ENCODE measurements at regions not wholly inside any gene's neighbourhood (a gene's known extent, or its start where the extent isn't known, plus 50 kb on each side); places are given as distances from the start of the nearest gene placed in this dataset.
A peak's percentile ranks its signal among the peaks of the same experiment; 100 is the strongest.

- H3K27me3 ChIP-seq: no peaks in the 10 kb centered on the region
- no peak overlapping the region for H3K27ac ChIP-seq
- no peaks in the 10 kb centered on the region for H3K4me1 ChIP-seq
- intact Hi-C loops (cut with DNase I; ENCODE audit: low total_unique reads): no loop called here
- TF ChIP-seq POLR2A (IDR thresholded peaks at IDR 0.05) (no peak), POLR2AphosphoS5 (IDR thresholded peaks at IDR 0.05) (no peak)
- TF ChIP-seq, protein P1, sequence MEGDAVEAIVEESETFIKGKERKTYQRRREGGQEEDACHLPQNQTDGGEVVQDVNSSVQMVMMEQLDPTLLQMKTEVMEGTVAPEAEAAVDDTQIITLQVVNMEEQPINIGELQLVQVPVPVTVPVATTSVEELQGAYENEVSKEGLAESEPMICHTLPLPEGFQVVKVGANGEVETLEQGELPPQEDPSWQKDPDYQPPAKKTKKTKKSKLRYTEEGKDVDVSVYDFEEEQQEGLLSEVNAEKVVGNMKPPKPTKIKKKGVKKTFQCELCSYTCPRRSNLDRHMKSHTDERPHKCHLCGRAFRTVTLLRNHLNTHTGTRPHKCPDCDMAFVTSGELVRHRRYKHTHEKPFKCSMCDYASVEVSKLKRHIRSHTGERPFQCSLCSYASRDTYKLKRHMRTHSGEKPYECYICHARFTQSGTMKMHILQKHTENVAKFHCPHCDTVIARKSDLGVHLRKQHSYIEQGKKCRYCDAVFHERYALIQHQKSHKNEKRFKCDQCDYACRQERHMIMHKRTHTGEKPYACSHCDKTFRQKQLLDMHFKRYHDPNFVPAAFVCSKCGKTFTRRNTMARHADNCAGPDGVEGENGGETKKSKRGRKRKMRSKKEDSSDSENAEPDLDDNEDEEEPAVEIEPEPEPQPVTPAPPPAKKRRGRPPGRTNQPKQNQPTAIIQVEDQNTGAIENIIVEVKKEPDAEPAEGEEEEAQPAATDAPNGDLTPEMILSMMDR (IDR thresholded peaks at IDR 0.05): no peak
- no peaks in the 10 kb centered on the region for H3K36me3 ChIP-seq
- H3K9me3 ChIP-seq: no peaks in the 10 kb centered on the region
- DNase-seq (ENCODE audit: low spot score in 2 of 2): no peak
- no peak overlapping the region for H3K4me3 ChIP-seq
These were observed 818.7 kb downstream of the BCL11A start for GRCh38 chr2:59734743-59735142.

- intact Hi-C loops (cut with DNase I; ENCODE audit: low total_unique reads): no loop called here
- Histone ChIP-seq H3K36me3 (no peaks in the 10 kb centered on the region), H3K27ac (no peak overlapping the region), H3K27me3 (no peaks in the 10 kb centered on the region), H3K4me3 (no peak overlapping the region), H3K4me1 (no peaks in the 10 kb centered on the region), H3K9me3 (no peaks in the 10 kb centered on the region)
- TF ChIP-seq, protein P1 (IDR thresholded peaks at IDR 0.05): no peak
- TF ChIP-seq POLR2AphosphoS5 (IDR thresholded peaks at IDR 0.05): no peak
- TF ChIP-seq POLR2A (IDR thresholded peaks at IDR 0.05): no peak
- no peak for DNase-seq (ENCODE audit: low spot score in 2 of 2)
These were observed 819.5 kb downstream of the BCL11A start for GRCh38 chr2:59733970-59734369.

GRCh38 chr2:59733567-59733930, 819.9 kb downstream of the BCL11A start:
- Histone ChIP-seq H3K36me3 (no peaks in the 10 kb centered on the region), H3K9me3 (no peaks in the 10 kb centered on the region), H3K4me1 (no peaks in the 10 kb centered on the region), H3K27ac (peak overlapping the region; percentile 34 to 39), H3K27me3 (no peaks in the 10 kb centered on the region), H3K4me3 (peak overlapping the region in 1 of 3 donors; percentile 12)
- no peak for TF ChIP-seq POLR2AphosphoS5 (IDR thresholded peaks at IDR 0.05)
- TF ChIP-seq POLR2A (IDR thresholded peaks at IDR 0.05): no peak
- TF ChIP-seq, protein P1 (IDR thresholded peaks at IDR 0.05): no peak
- DNase-seq (ENCODE audit: low spot score in 2 of 2): no peak
- intact Hi-C loops (cut with DNase I; ENCODE audit: low total_unique reads): no loop called here

DNA sequence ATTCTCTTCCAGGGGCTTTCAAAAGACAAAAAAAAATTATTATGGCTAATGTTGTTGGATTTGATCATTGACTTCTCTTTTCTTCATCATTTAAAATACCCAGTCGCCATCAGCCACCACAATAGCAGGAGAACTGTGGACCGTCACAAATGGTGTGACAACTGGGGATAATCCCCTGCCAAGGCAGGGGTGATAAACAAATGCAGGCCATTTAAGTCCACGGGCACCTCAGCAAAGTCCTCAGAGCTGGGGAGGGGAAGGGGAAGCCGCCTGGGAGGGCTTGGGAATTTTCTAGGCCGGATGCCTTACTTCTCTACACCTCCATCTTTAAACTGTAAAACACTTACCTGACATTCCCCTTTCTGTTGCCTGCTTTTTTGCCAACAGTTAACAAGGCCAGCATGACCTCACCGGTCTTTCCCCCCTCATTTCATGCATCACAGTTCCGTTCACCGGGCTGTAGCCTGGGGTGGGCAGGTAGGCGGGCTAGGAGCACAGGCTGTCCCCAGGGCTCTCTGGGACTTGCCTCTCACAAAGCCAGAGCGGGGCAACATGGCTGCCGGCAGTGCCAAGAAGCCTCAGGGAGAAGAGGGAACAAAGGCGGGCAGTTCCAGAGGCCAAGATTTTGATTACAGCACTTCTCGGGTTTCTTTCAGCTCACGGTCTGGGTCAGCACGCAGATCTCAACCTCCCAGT, 820.4 kb downstream of the BCL11A start:
- Histone ChIP-seq H3K9me3 (no peaks in the 10 kb centered on the region), H3K27me3 (no peaks in the 10 kb centered on the region), H3K27ac (peak overlapping the region; percentile 34 to 39), H3K4me3 (peak overlapping the region in 1 of 3 donors; percentile 12), H3K36me3 (no peaks in the 10 kb centered on the region), H3K4me1 (no peaks in the 10 kb centered on the region)
- intact Hi-C loops (cut with DNase I; ENCODE audit: low total_unique reads): no loop called here
- no peak for DNase-seq (ENCODE audit: low spot score in 2 of 2)
- no peak for TF ChIP-seq POLR2A (IDR thresholded peaks at IDR 0.05)
- TF ChIP-seq POLR2AphosphoS5 (IDR thresholded peaks at IDR 0.05): no peak
- TF ChIP-seq, protein P1 (IDR thresholded peaks at IDR 0.05): no peak

DNA sequence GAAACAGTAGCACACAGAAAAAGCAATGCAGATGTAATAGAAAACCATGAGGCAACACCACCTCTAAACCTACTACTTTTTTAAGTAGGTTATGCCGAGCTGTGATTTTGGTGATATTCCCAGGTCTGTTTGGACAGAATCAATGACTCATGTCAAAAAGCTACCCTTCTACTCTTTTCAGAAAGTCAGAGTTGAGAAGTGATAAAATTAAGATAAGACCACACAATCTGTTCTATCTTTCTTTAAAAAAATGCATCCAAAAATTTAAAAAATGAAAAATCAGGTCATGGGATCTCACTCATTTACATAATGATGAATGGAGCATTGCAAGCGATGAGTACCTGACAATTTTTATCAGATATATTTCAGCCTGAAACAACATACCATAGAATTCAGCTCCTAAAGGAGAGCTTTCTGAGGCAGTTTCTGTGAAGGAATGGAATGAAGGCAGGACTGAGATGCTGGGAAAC, 826.3 kb downstream of the BCL11A start:
- intact Hi-C loops (cut with DNase I; ENCODE audit: low total_unique reads): no loop called here
- Histone ChIP-seq H3K4me3 (no peak overlapping the region), H3K4me1 (no peaks in the 10 kb centered on the region), H3K9me3 (no peaks in the 10 kb centered on the region), H3K27ac (no peak overlapping the region), H3K27me3 (no peaks in the 10 kb centered on the region), H3K36me3 (no peaks in the 10 kb centered on the region)
- DNase-seq (ENCODE audit: low spot score in 2 of 2): no peak
- no peak for TF ChIP-seq POLR2AphosphoS5 (IDR thresholded peaks at IDR 0.05)
- no peak for TF ChIP-seq POLR2A (IDR thresholded peaks at IDR 0.05)
- TF ChIP-seq, protein P1 (IDR thresholded peaks at IDR 0.05): no peak
